Omental fat pad (tissue), 3 donors: ENCODE measurements at regions not wholly inside any gene's neighbourhood (a gene's known extent, or its start where the extent isn't known, plus 50 kb on each side); places are given as distances from the start of the nearest gene placed in this dataset.

Experiments
- ATAC-seq: fragments of 150-250 bp; one replicate; pipeline ENCODE4 v1.9.1; 2016; ENCODE audit warnings: mild to moderate bottlenecking, moderate library complexity; ENCODE audit not compliant: low FRiP score
- DNase-seq: peaks from one replicate; pipeline ENCODE4 v3.0.0-alpha.2; 2019; ENCODE audit warnings: low spot score
- CTCF ChIP-seq, 3 donors: fragments of 450-650 bp; IDR thresholded peaks; one replicate each; pipeline ENCODE4 v1.5.1; 2016 to 2017; ENCODE audit warnings: antibody characterized with exemption in 3 of 3, mild to moderate bottlenecking in 3 of 3, moderate library complexity in 2 of 3

DNA sequence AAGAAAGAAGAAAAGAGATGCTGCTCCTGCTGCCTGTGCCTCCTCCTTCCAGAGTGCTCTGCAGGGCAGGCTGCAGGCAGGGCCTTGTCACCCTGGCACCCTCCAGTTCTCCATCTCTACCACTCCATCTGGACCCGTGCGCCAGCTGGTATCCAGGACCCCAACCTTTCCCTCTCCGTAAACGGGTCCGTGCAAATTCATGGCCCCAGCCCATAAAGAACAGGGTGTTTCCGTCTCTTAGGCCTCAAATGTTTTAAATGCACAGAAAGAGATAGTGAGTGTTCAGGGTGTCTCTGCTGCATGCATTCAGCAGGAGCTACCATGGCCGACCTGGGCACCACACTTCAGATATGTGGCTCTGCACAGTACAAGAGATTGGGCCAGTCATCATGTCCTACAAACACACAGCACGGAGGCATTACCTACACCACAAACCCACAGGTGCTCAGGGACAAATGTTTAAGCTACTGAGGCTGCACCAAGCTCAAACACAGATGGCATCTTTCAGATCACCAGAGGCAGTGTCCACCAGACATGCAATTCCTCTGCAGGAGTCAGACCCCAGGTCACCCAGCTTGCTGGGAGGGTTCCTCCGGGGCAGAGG lies 258.1 kb downstream of the DLL1 start:
- DNase-seq, result no peak
- ATAC-seq, result no peak

GRCh38 chr6:170032197-170032596 lies 258.7 kb downstream of the DLL1 start:
- ATAC-seq (no peak), DNase-seq (no peak)

More for the DNA sequence above, 258.1 kb downstream of the DLL1 start:
- TF ChIP-seq CTCF (IDR thresholded peaks at IDR 0.05), result no peak

GRCh38 chr6:170031684-170032121 lies 259.2 kb downstream of the DLL1 start:
- DNase-seq, result no peak
- no peak for TF ChIP-seq CTCF (IDR thresholded peaks at IDR 0.05)
- ATAC-seq, result no peak

More at GRCh38 chr6:170032197-170032596, 258.7 kb downstream of the DLL1 start:
- no peak for TF ChIP-seq CTCF (IDR thresholded peaks at IDR 0.05)

DNA sequence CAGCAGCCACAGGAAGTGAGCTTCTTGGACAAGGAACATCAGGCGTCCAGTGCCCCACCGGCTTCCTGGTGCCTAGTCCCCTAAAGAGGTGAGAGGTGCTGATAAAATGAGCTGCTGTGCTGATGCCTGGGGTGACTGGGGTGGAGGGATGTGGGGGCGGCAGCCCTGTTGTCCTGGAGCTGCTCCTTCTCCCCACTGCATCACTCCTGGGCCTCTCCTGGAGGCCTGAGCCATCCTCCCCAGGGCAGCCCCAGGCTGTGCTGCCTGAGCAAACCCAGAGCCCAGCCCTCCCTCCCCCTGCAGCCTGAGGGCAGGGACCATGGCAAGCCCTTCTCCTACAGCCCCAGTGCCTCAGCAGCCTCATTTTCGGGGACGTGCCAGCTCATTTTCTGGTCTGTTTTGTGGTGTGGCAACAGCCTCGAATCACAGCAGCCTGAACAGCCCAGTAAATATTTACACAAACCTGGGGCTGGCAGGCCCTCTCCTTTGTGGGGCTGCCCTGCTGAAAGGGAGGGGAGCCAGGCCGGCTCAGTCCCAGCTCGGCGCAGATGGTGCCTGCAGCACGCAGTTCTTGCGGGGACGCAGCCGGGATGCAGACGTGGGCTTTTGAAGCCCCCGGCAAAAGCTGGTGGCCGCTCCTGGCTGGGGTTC lies 259.9 kb downstream of the DLL1 start:
- no peak for ATAC-seq
- no peak for TF ChIP-seq CTCF (IDR thresholded peaks at IDR 0.05)
- no peak for DNase-seq

GRCh38 chr6:170030284-170030815 lies 260.5 kb downstream of the DLL1 start:
- ATAC-seq, result no peak

DNA sequence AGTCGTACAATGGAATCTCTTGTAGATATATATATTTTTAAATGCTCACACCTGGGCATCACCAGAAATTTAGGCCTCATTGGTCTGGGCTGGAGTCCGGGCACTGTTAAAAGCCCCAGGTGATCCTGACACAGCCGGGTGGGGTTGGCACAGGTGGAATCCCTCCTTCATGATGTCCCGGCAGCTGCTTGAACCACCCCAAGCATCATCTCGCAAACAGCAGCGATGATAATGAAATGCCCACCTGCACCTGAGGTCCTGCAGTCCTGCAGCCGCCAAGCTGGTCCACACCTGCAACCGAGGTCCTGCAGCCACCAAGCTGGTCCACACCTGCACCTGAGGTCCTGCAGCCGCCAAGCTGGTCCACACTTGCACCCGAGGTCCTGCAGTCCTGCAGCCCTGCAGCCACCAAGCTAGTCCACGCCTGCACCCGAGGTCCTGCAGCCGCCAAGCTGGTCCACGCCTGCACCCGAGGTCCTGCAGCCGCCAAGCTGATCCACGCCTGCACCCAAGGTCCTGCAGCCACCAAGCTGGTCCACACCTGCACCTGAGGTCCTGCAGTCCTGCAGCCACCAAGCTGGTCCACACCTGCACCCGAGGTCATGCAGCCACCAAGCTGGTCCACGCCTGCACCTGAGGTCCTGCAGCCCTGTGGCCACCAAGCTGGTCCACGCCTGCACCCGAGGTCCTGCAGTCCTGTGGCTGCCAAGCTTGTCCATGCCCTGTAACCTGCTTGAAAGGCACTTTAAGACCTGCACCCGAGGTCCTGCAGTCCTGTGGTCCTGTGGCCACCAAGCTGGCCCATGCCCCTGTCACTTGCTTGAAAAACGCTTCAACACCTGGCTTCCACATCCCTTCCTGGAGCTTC lies 261.2 kb downstream of the DLL1 start:
- no peak for TF ChIP-seq CTCF (IDR thresholded peaks at IDR 0.05)
- no peak for ATAC-seq
- no peak for DNase-seq

More at GRCh38 chr6:170030284-170030815, 260.5 kb downstream of the DLL1 start:
- DNase-seq, result no peak
- no peak for TF ChIP-seq CTCF (IDR thresholded peaks at IDR 0.05)
